Stimulated activated naive CD8-positive, alpha-beta T cell treated with anti-CD3 and anti-CD28 coated beads, Interleukin-15, Interleukin-2, amounts not matched to agents 100 ng/mL and 50 ng/mL, for 24 hours (primary cell): ENCODE measurements at regions not wholly inside any gene's neighbourhood (a gene's known extent, or its start where the extent isn't known, plus 50 kb on each side); places are given as distances from the start of the nearest gene placed in this dataset.
"Not testable (repeated sequence)": the region's sequence is repeated elsewhere in the genome, so short reads cannot be mapped to it uniquely, and the experiment has no call there.

Experiments
- H3K27ac Mint-ChIP-seq: one replicate; pipeline ENCODE4 v1.8.0; 2021; ENCODE audit warnings: mild to moderate bottlenecking, mixed read lengths
- H3K27me3 Mint-ChIP-seq: one replicate; pipeline ENCODE4 v1.8.0; 2021; ENCODE audit warnings: mixed read lengths
- H3K36me3 Mint-ChIP-seq: one replicate; pipeline ENCODE4 v1.8.0; 2021; ENCODE audit warnings: low read depth, mixed read lengths
- H3K4me1 Mint-ChIP-seq: one replicate; pipeline ENCODE4 v1.8.0; 2021; ENCODE audit warnings: low read depth, mixed read lengths
- H3K4me3 Mint-ChIP-seq: one replicate; pipeline ENCODE4 v1.8.0; 2021; ENCODE audit warnings: mild to moderate bottlenecking, mixed read lengths
- H3K9me3 Mint-ChIP-seq: one replicate; pipeline ENCODE4 v1.8.0; 2021; ENCODE audit warnings: mixed read lengths

DNA sequence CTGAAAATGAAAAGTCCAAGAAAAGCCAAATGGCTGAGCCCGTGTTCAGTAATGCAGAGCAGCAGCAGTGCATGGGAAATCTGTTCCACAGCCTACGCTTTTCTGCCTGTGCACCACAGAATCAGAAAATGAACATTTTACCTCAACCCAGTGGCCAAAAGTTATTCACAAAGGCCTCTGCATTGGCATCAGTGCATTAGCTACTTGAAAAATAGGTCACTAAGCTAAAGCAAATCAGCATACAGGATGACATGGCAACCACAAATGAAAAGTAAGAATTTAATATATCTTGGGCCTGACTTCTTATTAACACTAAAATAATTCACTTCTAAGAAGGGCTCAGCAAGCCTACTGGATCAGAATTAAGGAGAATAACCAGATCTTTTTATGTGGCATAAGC lies 1145.3 kb upstream of the CHAC2 start:
- no peaks in the 10 kb centered on the region for H3K36me3 Mint-ChIP-seq
- H3K4me3 Mint-ChIP-seq: no peak overlapping the region
- no peaks in the 10 kb centered on the region for H3K27me3 Mint-ChIP-seq
- H3K4me1 Mint-ChIP-seq: no peaks in the 10 kb centered on the region
- no peak overlapping the region for H3K27ac Mint-ChIP-seq
- H3K9me3 Mint-ChIP-seq: no peaks in the 10 kb centered on the region

- H3K9me3 Mint-ChIP-seq: peaks cover 8% of the 10 kb centered on the region
- H3K4me1 Mint-ChIP-seq: no peaks in the 10 kb centered on the region
Measured at GRCh38 chr2:52613064-52613463, 1154.5 kb upstream of the CHAC2 start.

DNA sequence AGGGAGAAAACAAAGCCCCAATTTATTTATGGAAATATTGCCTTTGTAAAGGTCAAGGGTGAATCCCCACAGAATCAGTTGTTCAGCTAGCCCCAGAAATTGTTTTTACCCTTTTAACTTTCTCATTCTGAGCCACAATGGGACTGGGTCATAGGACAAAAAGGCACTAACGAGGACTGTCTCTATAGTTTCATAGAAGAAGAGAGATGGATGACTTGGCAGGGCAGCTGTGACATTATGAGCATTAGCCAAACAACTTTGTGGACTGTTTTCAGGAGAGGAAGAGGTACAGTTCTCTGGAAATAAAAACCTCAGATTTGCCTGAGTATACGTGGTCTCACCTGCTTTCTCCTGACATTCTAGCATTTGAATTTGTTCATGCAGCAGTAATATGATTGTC lies 1155.8 kb upstream of the CHAC2 start:
- Mint-ChIP-seq H3K36me3 (no peaks in the 10 kb centered on the region), H3K4me3 (no peak overlapping the region), H3K9me3 (peaks cover 8% of the 10 kb centered on the region), H3K27ac (no peak overlapping the region), H3K27me3 (no peaks in the 10 kb centered on the region), H3K4me1 (no peaks in the 10 kb centered on the region)

More at GRCh38 chr2:52613064-52613463, 1154.5 kb upstream of the CHAC2 start:
- H3K27me3 Mint-ChIP-seq: no peaks in the 10 kb centered on the region
- H3K4me3 Mint-ChIP-seq: no peak overlapping the region
- no peak overlapping the region for H3K27ac Mint-ChIP-seq
- H3K36me3 Mint-ChIP-seq: no peaks in the 10 kb centered on the region

GRCh38 chr2:52608030-52608429 lies 1159.6 kb upstream of the CHAC2 start:
- Mint-ChIP-seq H3K4me1 (no peaks in the 10 kb centered on the region), H3K9me3 (peaks cover 8% of the 10 kb centered on the region), H3K4me3 (no peak overlapping the region), H3K27me3 (no peaks in the 10 kb centered on the region), H3K36me3 (no peaks in the 10 kb centered on the region), H3K27ac (no peak overlapping the region)

DNA sequence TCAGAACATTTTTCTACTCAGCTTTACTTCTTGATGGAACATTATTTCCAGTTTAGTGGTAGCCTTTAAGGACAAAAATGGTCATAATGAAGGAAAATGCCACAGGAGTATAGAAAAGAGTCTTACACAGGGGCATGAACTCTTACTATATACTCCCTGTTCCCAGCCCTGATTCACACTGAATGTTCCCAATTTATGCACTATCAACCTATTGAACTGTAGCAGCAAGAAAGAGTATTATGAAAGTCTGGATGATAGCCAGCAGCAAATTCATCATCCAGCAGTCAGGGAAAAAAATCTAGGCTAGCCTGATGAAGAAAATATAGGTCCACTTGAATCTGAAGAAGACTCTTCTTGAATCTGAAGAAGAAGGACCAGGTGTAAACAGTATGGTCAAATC lies 1170.3 kb upstream of the CHAC2 start:
- Mint-ChIP-seq H3K36me3 (no peaks in the 10 kb centered on the region), H3K27ac (no peak overlapping the region), H3K4me1 (no peaks in the 10 kb centered on the region), H3K9me3 (peaks cover 5% of the 10 kb centered on the region), H3K4me3 (no peak overlapping the region), H3K27me3 (no peaks in the 10 kb centered on the region)

- Mint-ChIP-seq H3K4me3 (no peak overlapping the region), H3K27ac (no peak overlapping the region), H3K27me3 (no peaks in the 10 kb centered on the region), H3K9me3 (peaks cover 18% of the 10 kb centered on the region), H3K4me1 (no peaks in the 10 kb centered on the region), H3K36me3 (no peaks in the 10 kb centered on the region)
Measured at GRCh38 chr2:52594026-52594425, 1173.6 kb upstream of the CHAC2 start.

GRCh38 chr2:52584071-52584470 lies 1183.5 kb upstream of the CHAC2 start:
- H3K27ac Mint-ChIP-seq, H3K4me1 Mint-ChIP-seq, H3K36me3 Mint-ChIP-seq, H3K4me3 Mint-ChIP-seq, H3K27me3 Mint-ChIP-seq: not testable (repeated sequence)
- H3K9me3 Mint-ChIP-seq: peaks cover 12% of the 10 kb centered on the region

- no peaks in the 10 kb centered on the region for H3K4me1 Mint-ChIP-seq
- H3K27ac Mint-ChIP-seq: no peak overlapping the region
- H3K27me3 Mint-ChIP-seq: no peaks in the 10 kb centered on the region
- peaks cover 16% of the 10 kb centered on the region for H3K9me3 Mint-ChIP-seq
- no peaks in the 10 kb centered on the region for H3K36me3 Mint-ChIP-seq
- H3K4me3 Mint-ChIP-seq: no peak overlapping the region
Measured at GRCh38 chr2:52572469-52572894, 1195.1 kb upstream of the CHAC2 start.

- Mint-ChIP-seq H3K4me1 (no peaks in the 10 kb centered on the region), H3K27ac (no peak overlapping the region), H3K9me3 (peaks cover 10% of the 10 kb centered on the region), H3K27me3 (no peaks in the 10 kb centered on the region), H3K4me3 (no peak overlapping the region), H3K36me3 (no peaks in the 10 kb centered on the region)
Measured at GRCh38 chr2:52571380-52572347, 1195.9 kb upstream of the CHAC2 start.

DNA sequence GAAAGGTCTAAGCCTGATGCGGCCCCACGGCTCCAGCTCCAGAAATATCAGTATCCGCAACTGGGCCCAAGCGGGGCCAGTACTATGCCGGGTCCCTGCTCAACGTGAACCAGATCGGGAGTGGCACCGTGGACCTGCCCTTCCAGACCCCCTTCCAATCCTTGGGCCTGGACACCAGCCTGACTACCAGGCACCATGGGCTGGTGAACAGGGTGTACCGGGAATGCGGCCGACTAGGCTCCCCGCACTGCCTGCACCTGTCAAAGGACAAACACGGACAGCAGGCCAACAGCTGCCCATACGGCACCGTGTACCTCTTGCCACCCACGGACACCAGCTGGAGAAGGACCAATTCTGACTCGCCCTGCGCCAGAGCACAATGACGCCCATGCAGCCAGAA lies 1196.9 kb upstream of the CHAC2 start:
- Mint-ChIP-seq H3K9me3 (peaks cover 8% of the 10 kb centered on the region), H3K4me1 (no peaks in the 10 kb centered on the region), H3K4me3 (no peak overlapping the region), H3K36me3 (no peaks in the 10 kb centered on the region), H3K27ac (no peak overlapping the region), H3K27me3 (no peaks in the 10 kb centered on the region)

DNA sequence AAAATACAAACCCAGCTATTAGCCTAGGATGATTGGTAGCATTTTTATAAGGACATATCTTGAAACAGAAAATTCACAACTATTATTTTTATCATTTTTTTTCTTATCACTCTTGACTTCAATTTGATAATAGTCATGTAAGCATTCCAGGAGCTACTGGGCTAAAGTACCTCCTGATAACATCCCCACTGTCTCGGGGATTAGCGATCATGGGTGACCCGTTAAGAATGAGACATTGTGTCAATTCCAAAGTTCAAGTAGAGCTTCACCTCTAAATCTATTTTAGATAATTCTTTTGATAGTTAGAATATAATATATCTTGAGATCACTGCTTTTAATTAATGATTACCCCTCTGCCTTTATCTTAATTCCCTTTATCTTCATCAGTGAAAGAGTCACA lies 1204.5 kb upstream of the CHAC2 start:
- H3K27ac Mint-ChIP-seq: no peak overlapping the region
- H3K36me3 Mint-ChIP-seq: no peaks in the 10 kb centered on the region
- H3K4me3 Mint-ChIP-seq: no peak overlapping the region
- peaks cover 21% of the 10 kb centered on the region for H3K9me3 Mint-ChIP-seq
- H3K4me1 Mint-ChIP-seq: no peaks in the 10 kb centered on the region
- no peaks in the 10 kb centered on the region for H3K27me3 Mint-ChIP-seq

GRCh38 chr2:52558265-52558664 lies 1209.3 kb upstream of the CHAC2 start:
- no peaks in the 10 kb centered on the region for H3K27me3 Mint-ChIP-seq
- H3K4me1 Mint-ChIP-seq: no peaks in the 10 kb centered on the region
- H3K27ac Mint-ChIP-seq: no peak overlapping the region

DNA sequence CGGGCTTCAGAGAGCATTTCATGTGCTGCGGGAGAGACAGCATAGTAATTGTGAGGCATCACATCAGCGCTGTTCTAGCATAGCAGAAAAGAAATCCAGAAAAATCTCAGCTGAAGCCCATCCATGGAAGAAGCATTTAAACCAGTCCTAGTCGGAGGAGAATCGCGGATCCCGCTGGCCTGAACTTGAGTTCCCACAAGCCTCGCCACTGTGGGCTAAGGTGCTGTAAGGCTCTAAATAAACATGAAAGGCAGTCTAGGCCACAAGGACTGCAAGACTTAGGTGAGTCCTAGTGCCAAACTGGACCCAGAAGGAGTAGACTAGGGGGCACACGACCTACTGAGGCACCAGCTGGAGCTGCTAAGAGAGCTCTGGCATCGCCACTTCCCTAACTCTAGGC lies 1225.3 kb upstream of the CHAC2 start:
- Mint-ChIP-seq H3K27ac (no peak overlapping the region), H3K4me3 (no peak overlapping the region), H3K9me3 (peaks cover 17% of the 10 kb centered on the region), H3K27me3 (no peaks in the 10 kb centered on the region), H3K4me1 (no peaks in the 10 kb centered on the region), H3K36me3 (no peaks in the 10 kb centered on the region)

More at GRCh38 chr2:52558265-52558664, 1209.3 kb upstream of the CHAC2 start:
- Mint-ChIP-seq H3K9me3 (peaks cover 17% of the 10 kb centered on the region), H3K4me3 (no peak overlapping the region), H3K36me3 (no peaks in the 10 kb centered on the region)

- Mint-ChIP-seq H3K27ac (no peak overlapping the region), H3K4me3 (no peak overlapping the region), H3K4me1 (no peaks in the 10 kb centered on the region), H3K27me3 (no peaks in the 10 kb centered on the region), H3K36me3 (no peaks in the 10 kb centered on the region), H3K9me3 (peaks cover 14% of the 10 kb centered on the region)
Measured at GRCh38 chr2:52539026-52539970, 1228.3 kb upstream of the CHAC2 start.

DNA sequence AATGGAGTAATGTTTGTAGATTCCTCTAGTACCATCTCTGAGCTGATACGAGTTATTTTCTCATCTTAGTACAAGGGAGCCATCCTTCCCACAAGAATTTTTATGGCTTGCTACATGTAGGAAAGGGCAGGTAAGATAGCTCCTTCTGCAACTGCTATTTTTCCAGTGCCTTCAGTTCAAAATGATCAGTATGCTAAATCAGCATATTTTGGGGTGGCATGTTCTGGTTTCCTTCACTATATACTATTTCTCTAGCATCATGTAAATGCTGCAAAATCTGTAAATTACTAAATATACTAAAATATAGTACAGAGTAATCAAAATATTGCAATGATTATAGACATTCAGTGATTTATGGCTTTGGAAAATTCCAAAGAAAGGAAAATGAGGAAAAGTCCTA lies 1230.0 kb upstream of the CHAC2 start:
- Mint-ChIP-seq H3K4me3 (no peak overlapping the region), H3K27ac (no peak overlapping the region), H3K27me3 (no peaks in the 10 kb centered on the region), H3K36me3 (no peaks in the 10 kb centered on the region), H3K9me3 (peaks cover 6% of the 10 kb centered on the region), H3K4me1 (no peaks in the 10 kb centered on the region)
